Glomerular visceral epithelial cell (primary cell): ENCODE measurements at regions not wholly inside any gene's neighbourhood (a gene's known extent, or its start where the extent isn't known, plus 50 kb on each side); places are given as distances from the start of the nearest gene placed in this dataset.

Source experiments
- DNase-seq: peaks from one replicate; pipeline ENCODE4 v3.0.0-alpha.2; 2016; ENCODE audit errors: extremely low spot score

DNA sequence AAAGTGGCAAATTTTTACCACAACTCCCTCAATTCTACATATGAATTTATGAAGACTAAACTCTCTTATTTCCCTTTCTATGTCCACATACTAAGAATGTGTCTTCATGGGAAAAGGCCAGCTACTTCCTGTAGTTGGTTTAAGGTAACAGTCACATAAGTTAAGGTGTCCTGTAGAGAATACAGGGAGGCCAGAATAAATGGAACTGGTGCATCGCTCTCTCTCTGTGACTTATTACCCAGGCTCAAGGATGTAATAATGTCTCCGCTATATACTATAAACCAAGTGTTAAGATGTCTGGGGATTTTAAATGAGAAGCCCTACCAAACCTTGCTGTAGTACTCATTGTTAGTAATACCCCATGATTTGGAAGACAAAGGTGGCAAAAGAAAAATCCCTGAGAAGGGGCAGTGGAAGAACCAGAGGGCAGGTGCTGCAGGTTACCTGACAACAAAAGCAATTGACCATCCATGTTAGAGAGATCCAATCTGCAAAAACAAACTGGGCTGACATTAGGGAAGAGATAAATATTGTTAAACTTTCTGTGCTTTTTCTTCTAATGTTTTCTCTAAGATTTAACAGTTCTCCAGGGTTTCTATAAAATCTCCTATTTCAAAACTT is 372.8 kb downstream of the TMX3 start:
- DNase-seq: no peak

DNA sequence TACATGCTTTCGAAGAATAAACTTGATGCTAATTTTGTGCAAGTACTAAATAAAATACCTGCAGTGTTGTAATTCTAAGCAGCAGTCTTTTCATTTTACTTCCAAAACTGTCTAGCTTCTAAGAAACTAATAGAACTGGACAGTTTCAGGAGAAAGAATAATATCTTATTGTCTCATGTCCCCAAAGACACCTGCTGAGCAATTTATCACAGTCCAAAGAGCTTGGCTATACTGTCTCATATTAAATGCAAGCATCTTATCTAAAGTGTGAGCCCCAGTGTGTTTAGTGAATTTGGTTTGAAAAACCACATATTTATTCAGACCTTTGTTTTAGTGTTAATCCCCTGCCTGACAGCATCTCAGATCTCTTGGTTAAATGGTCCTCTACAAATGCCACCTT is 374.3 kb downstream of the TMX3 start:
- DNase-seq: no peak

DNA sequence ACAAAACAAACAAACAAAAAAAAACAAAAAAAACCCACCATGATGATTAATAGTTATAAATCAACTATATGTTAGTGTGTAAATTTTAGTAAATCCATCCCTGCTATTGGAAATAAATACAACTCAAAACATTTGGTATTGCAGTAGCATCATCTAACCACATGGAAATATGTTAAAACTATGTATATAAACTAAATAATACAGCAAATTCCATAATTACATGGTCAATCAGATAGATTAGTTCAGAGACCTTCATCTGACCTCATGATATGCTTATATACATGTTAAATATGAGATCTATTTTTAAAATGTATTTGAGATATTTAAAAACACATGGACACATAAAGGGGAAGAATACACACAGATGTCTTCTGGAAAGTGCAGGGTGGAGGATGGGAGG is 384.2 kb downstream of the TMX3 start:
- DNase-seq: no peak

DNA sequence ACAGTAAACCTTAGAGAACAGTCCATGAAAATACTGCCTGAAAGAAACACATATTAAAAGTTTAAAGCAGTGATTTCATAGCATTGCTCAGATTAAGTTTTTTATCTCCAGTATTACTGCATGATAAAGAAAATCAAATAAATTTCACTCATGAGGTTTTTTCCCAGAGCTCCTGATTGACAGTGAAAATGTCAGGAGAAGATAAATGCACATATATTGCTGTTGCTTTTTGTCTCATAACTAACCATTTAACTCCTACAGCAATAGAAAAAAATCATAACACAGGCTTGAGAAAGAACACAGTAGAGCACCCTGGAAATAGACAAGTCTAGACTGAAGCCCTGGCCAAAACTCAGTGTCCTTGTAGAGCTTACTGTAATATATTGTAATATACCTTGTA is 391.0 kb downstream of the TMX3 start:
- no peak for DNase-seq

DNA sequence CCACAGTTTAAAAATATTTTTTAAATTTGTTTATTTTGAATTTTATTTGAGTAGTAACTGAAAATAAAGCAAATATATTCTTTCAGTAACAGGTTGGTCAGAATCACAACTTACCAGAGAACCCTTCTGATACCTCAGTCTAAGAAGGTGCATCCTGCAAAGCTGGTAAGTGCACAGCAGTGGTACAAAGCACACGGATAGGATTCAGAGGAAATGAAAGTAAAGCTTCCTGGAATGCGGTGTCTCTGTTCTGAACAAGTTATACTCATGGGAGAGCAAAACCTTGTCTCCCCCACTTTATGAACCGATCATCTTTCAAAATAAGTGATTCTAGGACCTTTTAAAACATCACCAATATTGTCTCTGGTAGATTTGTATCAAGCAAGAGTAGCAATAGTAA is 398.3 kb downstream of the TMX3 start:
- DNase-seq: peak; percentile 33

DNA sequence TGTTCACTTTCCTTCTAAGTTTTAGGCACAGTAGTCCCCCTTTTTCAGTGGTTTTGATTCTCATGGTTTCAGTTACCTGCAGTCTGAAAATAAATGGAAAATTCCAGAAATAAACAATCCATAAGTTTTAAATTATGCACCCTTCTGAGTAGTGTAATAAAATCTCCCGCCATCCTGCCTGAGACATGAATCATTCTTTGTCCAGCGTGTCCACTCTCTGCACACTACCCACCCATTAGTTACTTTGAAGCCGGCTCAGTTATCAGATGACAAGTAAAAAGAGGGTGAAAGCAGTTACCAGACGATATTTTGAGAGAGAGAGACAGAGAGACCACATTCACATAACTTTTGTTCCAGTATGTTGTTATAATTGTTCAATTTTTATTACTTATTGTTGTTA is 400.5 kb downstream of the TMX3 start:
- DNase-seq: no peak

DNA sequence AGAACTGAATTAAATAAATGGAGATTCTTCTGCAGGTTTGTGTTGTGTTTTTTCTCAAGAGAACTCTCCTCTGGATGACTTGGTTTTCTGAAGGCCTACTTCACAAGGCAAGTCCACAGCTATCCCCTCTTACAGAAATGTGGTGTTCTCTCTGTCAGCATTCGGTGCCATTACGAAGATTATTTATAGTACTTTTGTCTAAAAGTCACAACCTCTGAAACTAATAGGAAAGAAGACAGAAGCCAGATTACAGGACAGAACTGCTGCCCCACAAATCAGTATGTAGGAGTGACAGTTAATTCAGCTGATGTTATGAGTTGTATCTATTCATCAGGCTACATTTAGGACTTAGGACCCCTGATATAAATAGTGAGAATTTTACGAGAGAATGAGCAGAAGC is 413.5 kb downstream of the TMX3 start:
- DNase-seq: no peak

DNA sequence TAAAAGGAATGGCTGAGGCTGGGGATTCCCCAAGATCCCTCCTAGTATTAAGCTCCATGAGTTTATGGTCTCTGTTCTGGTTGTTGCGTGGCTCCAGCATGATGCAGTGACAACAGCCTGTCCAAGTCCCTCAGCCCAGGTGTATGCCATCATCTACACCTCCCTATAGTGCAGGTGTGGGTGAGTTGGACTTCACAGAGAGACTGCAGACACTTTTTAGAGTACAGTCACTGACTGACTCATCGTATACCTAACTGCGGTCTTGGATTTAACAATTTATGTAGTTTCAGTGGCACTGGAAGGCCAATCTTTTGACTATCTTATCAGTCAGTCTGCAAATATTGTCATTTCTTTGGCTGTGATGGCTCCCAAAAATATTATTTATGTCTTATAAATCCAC is 415.0 kb downstream of the TMX3 start:
- no peak for DNase-seq

DNA sequence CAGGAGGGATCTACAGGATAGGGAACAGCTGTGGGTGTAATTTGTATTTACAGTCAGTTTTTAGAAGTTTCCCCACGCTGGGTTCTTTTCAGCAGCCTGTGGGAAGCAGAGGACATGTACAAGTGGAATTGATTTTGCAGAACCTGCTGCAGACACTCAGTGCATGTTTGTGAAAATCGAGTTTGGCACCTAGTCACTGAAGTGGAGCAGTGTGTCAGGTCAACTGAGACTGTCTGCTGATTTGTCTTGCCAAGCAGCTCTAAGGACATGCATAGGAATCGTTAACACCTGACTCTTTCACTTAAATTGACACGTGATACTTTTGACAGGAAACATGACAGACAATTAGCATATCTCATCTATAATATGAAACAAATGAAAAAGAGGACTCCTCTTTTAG is 416.6 kb downstream of the TMX3 start:
- no peak for DNase-seq

DNA sequence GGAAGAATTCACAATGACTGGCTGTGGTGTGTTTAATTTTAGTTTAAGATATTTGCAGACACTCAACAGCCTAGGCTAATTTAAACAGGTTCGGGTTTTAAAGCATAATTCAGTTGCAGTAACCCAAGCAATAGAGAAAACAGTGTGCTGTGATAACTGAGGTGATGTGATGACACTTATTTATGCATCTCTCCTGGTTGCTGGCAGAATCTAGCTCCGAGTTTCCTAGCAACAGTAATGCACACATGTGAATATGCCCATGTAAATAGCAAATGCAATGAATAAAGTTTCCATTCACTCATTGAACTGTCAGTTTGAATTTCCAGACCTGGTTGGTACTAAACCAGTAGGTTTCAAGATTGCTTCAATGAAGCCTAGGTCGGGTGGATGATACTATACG is 426.5 kb downstream of the TMX3 start:
- DNase-seq: no peak

DNA sequence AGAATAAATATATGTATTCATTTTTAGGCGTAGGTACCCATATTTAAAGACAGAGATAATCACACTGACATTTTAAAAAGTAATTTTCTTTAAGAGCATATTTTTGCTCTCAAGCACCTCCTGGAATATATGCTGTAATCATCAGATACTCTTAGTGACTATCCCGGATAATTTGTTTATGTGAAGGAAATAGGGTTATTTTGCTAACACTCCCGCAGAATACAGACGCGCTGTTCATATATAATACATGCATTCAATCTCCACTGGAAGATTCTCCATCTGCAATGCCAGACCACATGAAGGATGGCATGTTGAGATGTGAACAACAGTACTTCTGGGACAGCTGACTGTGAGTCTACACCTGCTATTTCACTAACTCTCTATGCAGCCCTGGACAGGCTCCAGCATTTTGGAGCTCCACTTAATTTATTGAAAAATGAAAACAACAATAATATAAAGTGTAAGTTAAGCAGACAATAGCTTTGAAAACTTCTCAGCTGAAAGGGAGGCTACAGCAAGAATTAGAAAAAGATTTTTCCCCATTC is 430.6 kb downstream of the TMX3 start:
- no peak for DNase-seq

DNA sequence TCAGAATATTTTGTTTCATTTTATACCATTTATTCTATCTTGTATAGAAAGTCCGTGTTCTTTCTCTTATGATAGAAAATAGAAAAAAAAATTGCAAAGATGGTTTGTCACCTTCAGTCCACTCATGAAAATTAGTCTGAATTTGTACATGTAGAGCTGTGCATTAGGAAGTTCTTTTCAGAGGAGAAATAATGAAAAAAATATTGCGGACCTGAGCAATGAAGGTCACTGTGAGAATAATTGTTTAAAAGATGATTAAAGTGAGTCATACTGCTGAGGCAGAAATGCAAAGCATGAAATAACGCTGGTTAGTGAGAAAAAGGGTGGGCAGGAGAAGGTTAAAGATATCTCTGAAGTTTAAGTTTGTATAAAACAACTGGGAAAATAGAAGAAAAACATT is 431.1 kb downstream of the TMX3 start:
- no peak for DNase-seq

DNA sequence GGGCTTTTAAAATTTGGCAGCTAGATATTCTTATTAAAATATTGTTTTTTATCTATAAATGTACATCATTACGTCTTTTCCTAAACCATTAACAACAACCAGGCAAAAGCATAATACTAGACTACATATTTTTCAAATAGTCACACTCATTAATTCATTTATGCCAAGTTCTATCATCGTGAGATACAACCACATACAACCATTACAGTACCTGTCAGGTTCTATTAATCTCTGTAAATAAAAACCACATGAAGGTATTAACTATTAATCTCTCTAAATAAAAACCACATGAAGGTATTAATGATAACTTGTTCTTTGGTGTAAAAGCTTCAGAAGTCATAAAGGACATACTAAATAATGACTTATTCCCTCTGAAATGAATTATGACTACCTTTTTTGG is 432.7 kb downstream of the TMX3 start:
- no peak for DNase-seq

DNA sequence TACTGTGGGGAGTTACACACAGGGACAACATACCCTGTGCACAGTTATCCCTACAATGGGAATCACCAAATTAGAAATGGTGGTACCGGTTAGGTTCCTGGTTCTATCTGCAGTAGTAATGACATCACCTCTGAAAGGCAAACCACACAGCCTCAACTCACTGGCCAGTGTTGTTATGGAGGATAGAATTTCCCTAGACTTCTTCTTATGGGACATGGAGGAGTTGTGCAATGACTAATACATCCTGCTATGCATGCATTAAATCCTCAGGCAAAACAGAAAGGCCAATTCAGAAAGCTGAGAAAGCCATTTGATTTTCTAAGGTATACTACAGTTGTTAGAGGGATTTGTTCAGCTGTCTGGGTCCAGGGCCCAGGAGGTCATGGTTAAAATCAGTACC is 439.3 kb downstream of the TMX3 start:
- peak; percentile 72 for DNase-seq

DNA sequence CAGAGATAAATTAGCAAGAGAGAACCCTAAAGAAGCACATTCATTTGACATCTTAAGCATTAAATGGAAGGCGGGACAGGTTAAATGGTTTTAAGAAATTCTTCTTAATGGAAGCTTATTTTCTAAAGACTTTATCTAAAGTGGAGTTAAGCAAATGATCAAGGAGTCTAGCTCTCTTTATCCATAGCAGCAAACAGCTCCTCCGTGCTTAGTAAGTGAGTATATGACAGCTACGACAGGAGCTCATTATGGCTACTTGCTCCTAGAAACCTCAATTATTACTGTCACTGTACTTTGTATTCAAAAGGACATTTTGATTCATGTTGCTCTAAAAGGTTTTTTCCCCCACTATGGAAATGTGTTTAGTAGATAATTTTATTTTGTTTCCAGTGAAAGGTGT is 444.9 kb downstream of the TMX3 start:
- DNase-seq: no peak

DNA sequence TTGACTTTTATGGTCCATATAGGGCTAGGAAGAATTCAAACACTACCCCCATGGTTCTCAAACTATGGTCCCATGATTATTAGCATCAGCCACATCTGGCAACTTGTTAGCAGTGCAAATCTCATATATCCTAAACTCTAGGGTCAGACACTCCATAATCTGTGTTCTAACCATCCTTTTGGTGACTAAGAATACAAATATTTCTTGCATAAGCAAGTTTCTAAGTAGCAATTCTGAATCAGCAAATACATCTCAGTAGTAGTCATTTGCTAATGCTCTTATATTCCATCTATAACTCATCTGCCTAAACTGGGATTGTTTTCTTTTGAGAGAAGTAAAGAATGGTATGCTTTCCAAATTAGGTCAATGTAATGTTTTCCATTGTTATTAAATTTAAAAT is 447.3 kb downstream of the TMX3 start:
- no peak for DNase-seq

DNA sequence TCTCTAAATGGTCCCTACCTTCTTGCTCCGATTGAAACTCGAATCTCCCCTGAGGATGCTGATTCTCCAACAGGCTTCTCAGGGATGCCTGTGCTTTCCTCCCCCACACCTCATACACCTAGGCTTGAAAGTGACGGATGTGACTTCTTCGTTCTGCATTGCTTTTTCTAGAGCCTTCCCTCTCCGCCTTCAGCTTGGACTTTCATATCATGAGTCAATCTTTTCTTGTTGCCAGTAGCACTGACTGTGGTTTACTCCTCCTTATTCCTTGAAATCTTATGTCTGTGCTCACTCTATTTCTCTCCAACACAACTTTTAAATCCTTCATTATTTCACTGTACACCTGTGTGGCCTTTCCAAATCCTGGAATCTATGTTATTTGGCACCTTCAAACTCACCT is 451.4 kb downstream of the TMX3 start:
- no peak for DNase-seq

DNA sequence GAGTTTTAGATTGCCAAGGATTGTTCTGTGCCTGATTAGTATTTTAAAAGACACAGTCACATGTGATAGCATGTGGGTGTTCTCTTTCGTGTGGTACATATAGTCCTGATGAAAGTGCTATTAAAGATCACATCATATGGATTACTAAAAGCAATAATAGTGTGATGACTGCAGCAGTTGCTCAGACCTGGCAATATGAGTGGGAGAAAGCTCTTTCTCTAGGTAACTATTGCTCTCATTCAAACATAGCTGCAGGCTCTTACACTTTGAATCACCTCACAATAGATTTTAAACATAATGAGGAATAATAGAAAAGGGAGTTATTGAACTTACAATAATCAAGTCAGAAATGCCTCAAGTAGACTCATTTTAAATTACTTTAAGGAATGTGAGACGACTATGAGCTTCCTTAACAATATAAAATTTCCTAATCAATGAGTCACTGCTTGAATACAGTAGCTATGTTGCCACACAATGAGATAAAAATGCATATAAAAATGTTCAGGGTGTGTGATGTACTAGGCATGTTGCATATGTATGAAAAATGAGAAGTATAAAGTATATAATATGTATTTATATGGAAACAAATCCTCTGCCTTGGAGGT is 452.1 kb downstream of the TMX3 start:
- DNase-seq: peak; percentile 7

DNA sequence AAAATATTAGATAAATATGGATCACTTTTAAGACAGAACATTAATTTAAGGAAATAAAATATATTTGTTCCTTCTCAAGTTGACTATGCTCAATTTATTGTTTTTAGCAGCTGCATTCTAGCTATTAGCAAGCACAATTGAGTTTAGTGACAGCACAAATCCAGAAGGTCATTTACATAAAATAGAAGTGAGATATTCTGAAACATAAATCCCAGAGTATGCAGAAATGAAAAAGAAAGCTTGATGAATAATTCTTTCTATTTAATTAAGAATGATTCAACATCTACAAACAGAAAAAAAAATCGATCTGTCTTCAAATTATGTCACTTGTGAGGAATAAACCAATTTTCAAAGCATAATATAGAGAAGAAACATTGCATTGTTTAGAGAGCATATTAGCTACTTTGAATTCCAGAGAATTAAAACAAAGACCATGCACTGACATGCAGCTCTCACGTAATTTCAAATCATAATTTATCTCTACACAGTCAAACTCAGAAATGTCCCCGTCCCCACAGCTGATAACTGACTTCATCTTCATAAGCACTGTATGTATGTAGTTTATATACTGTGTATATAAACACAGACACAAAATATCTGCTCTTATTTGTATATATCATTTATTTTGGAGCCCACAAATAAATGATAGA is 458.4 kb downstream of the TMX3 start:
- no peak for DNase-seq

DNA sequence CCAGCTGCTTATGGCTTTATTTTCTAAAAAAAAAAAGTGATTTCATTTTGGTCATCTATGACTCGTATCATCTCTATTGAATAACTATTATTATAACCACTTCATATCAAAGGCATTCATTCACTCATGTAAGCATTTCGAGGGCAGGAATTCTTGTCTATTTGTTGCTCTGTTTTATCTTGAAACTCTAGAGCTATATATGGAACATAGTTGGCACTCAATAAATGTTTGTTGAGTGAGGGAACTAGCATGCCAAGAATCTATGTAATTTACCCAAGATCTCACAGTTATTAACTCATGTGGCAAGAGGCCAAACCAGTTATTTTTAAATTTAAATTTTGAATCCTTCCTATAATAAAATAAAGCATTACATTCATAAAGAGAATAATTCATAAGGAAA is 470.1 kb downstream of the TMX3 start:
- no peak for DNase-seq

DNA sequence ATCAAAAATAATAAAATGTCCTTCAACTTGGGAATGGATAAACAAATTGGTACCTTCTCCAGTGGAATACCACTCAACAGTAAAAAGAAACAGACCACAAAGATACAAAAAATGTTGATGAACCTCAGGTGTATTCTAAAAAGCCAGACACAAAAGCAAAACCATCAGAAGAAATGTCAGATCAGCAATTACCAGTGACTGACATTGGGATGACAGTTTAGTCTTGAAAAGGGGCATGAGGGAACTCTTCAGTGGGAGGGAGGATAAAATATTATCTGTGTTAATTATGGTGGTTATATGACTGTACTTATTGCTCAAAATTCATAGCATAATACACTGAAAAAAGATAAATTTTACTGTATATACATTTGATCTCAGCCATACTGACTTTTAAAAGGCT is 473.0 kb downstream of the TMX3 start:
- DNase-seq: no peak

DNA sequence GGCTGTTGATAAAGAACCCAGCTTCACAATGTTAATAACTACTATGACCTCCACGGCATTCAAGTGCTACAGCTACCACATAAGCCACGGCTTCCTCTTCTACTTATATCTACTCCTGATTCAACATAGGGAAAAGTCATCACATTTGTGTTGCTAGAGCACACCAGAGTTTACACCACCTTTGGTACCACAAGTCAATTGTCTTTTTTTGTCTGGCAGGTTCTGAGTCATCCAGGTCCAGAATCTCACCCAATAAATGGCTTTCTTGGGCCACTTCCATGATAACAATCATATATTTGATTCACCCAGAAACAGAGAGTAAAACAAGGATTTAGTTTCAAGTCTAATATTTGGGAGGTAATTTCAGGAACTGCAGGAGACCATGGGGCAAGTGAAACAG is 480.2 kb downstream of the TMX3 start:
- DNase-seq: no peak

DNA sequence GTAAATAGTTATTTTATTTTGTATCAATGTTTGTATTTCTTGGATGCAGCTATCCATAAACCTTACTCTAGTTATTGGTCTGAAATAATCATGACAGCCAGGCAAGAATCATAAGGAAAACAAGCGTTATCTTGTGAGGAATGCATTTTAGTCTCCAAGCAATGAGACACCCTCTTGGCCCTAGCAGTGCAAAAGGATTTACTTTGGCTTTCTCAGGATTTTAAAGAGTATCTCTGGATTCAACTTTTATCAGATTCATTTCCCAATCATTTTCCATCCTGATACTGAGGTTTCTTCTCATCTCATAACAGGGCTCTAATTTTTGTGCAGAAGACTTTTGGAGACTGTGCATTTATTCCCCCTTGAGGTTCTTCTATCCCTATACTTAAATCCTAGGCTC is 480.8 kb downstream of the TMX3 start:
- DNase-seq: no peak
